Astrocyte of the spinal cord (primary cell): ENCODE measurements at regions not wholly inside any gene's neighbourhood (a gene's known extent, or its start where the extent isn't known, plus 50 kb on each side); places are given as distances from the start of the nearest gene placed in this dataset.
A peak's percentile ranks its signal among the peaks of the same experiment; 100 is the strongest.

ENCODE experiments used
- DNase-seq: peaks from one replicate; pipeline ENCODE4 v3.0.0; 2011; ENCODE audit warnings: low read depth, low spot score
- H3K4me3 ChIP-seq: 2 replicates; pipeline ENCODE4 v1.5.1; 2011; ENCODE audit warnings: low read depth, mild to moderate bottlenecking, low read length, moderate library complexity
- CTCF ChIP-seq: IDR thresholded peaks from 2 replicates; pipeline ENCODE4 v1.5.1; 2012; ENCODE audit warnings: low read depth, mild to moderate bottlenecking, low read length, inconsistent platforms
- in situ Hi-C: cut with HindIII; loops from 2 replicates; pipeline ENCODE4 v1.10.0; 2017; ENCODE audit warnings: low sequenced_read_pairs

GRCh38 chr2:7846607-7847006, 835.2 kb upstream of the ID2 start:
- no peak overlapping the region for H3K4me3 ChIP-seq
- TF ChIP-seq CTCF: no peak
- in situ Hi-C loops: no loop called here
- no peak for DNase-seq

DNA sequence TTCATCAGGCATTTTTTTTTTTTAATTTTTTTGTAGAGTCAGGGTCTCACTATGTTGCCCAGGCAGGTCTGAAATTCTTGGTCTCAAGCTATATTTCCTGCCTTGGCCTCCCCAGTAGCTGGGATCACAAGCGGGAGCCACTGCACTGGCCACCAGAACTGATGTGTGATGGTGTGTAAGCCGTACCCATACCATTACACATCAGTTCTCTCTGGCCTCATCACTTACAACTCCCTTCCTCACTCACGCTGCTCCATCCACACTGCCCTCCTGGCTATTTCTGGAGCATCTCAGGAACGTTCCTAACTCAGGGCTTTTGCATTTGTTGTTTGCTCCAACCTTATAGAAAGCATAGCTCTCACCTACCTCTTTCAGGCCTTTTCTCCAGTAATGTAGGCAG, 834.5 kb upstream of the ID2 start:
- no peak for DNase-seq
- no peak for TF ChIP-seq CTCF
- in situ Hi-C loops: no loop called here
- no peak overlapping the region for H3K4me3 ChIP-seq

DNA sequence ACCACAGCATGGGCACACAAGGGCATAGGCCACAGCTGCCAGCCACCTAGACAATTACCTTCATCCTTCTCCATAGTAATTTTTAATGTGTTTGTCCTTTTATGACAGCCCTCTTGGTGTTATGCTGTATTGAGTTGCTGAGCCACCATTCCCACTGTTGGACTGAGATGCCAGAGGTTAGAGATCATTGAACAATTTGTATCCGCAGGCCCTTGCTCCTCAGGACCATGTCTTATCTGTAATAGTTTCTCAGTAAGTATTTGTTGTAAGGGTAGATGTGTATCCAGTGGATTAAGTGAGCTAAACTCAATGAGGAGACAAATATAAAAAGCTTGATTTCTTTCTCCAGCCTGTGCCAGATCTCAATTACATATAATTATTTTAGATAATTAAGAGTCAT, 832.8 kb upstream of the ID2 start:
- no peak overlapping the region for H3K4me3 ChIP-seq
- in situ Hi-C loops: no loop called here
- no peak for DNase-seq
- TF ChIP-seq CTCF: no peak

GRCh38 chr2:7849531-7849930, 832.3 kb upstream of the ID2 start:
- no peak for TF ChIP-seq CTCF
- H3K4me3 ChIP-seq: no peak overlapping the region
- in situ Hi-C loops: no loop called here
- no peak for DNase-seq

- in situ Hi-C loops: no loop called here
Measured at GRCh38 chr2:7852546-7852945, 829.3 kb upstream of the ID2 start.

DNA sequence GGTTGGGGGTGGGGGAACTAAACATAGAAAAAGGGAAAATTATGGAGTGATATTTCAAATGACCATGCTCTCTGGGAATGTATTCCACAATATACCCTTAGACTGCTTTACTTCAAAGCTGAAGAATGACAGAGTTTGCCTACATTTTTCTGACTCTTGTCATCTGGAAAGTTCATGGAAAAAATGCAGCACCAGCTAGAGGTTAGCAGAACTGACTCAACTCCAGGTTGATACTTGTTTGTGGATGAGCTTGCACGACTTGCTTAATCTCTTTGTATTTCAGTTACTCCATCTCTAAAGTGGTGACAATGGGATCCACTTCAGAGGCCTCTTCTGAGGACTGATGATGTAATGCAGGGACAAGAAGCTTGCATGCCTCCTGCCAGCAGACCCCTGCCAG, 824.0 kb upstream of the ID2 start:
- TF ChIP-seq CTCF: no peak
- in situ Hi-C loops: no loop called here
- peak; percentile 32 for DNase-seq

More at GRCh38 chr2:7852546-7852945, 829.3 kb upstream of the ID2 start:
- no peak overlapping the region for H3K4me3 ChIP-seq
- DNase-seq: no peak
- no peak for TF ChIP-seq CTCF

GRCh38 chr2:7858624-7859023, 823.2 kb upstream of the ID2 start:
- TF ChIP-seq CTCF: no peak
- in situ Hi-C loops: no loop called here
- no peak for DNase-seq
- H3K4me3 ChIP-seq: no peak overlapping the region

More for the DNA sequence above, 824.0 kb upstream of the ID2 start:
- no peak overlapping the region for H3K4me3 ChIP-seq
